Nephron progenitor cell (in vitro differentiated cells): ENCODE measurements at regions not wholly inside any gene's neighbourhood (a gene's known extent, or its start where the extent isn't known, plus 50 kb on each side); places are given as distances from the start of the nearest gene placed in this dataset.

ENCODE experiments used
- DNase-seq: peaks from one replicate; pipeline ENCODE4 v3.0.0; 2021
- H3K27ac Mint-ChIP-seq: 2 replicates; pipeline ENCODE4 v1.8.0; 2021; ENCODE audit warnings: mild to moderate bottlenecking, moderate library complexity, mixed read lengths
- H3K27me3 Mint-ChIP-seq: 2 replicates; pipeline ENCODE4 v1.8.0; 2021; ENCODE audit warnings: mild to moderate bottlenecking, low read depth, mixed read lengths; ENCODE audit not compliant: poor library complexity
- H3K36me3 Mint-ChIP-seq: 2 replicates; pipeline ENCODE4 v1.8.0; 2021; ENCODE audit warnings: low read depth, mixed read lengths
- H3K4me1 Mint-ChIP-seq: 2 replicates; pipeline ENCODE4 v1.8.0; 2021; ENCODE audit warnings: mixed read lengths
- H3K4me3 Mint-ChIP-seq: 2 replicates; pipeline ENCODE4 v1.8.0; 2021; ENCODE audit warnings: mild to moderate bottlenecking, moderate library complexity, mixed read lengths
- H3K9me3 Mint-ChIP-seq: 2 replicates; pipeline ENCODE4 v1.8.0; 2021; ENCODE audit warnings: mild to moderate bottlenecking, moderate library complexity, mixed read lengths
- TF ChIP-seq, protein P1 (sequence below): fragments of 200-600 bp; sonication (generic); IDR thresholded peaks from 2 replicates; pipeline ENCODE4 v1.5.0; 2021; ENCODE audit warnings: antibody characterized with exemption

DNA sequence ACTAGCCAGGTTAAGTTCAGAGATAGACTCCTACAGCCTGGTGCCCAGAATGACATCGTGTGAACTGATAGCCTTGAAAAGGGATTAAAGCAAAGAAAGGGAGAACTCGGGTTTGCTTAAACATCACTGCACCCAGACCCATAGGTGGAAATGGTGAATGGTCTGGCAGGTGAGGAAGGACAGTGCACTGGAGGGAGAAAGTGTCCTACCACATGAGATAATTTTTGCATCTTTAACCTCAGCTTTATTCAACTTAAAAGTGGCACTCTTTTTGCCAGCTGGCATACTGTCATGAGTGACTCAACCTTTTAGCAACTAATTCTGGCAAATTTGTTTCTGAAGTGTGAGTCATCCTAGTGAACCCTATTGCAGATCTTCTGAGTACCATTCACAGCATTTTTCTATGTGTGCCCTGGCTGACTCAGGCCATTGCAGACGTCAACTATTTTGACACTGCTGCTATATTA lies 53.0 kb upstream of the DAPP1 start:
- Mint-ChIP-seq H3K4me1 (no peaks in the 10 kb centered on the region), H3K36me3 (no peaks in the 10 kb centered on the region), H3K27me3 (peaks cover 3% of the 10 kb centered on the region), H3K9me3 (peaks cover 7% of the 10 kb centered on the region), H3K27ac (no peak overlapping the region), H3K4me3 (no peak overlapping the region)
- TF ChIP-seq, protein P1, sequence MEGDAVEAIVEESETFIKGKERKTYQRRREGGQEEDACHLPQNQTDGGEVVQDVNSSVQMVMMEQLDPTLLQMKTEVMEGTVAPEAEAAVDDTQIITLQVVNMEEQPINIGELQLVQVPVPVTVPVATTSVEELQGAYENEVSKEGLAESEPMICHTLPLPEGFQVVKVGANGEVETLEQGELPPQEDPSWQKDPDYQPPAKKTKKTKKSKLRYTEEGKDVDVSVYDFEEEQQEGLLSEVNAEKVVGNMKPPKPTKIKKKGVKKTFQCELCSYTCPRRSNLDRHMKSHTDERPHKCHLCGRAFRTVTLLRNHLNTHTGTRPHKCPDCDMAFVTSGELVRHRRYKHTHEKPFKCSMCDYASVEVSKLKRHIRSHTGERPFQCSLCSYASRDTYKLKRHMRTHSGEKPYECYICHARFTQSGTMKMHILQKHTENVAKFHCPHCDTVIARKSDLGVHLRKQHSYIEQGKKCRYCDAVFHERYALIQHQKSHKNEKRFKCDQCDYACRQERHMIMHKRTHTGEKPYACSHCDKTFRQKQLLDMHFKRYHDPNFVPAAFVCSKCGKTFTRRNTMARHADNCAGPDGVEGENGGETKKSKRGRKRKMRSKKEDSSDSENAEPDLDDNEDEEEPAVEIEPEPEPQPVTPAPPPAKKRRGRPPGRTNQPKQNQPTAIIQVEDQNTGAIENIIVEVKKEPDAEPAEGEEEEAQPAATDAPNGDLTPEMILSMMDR = no peak
- DNase-seq = no peak

DNA sequence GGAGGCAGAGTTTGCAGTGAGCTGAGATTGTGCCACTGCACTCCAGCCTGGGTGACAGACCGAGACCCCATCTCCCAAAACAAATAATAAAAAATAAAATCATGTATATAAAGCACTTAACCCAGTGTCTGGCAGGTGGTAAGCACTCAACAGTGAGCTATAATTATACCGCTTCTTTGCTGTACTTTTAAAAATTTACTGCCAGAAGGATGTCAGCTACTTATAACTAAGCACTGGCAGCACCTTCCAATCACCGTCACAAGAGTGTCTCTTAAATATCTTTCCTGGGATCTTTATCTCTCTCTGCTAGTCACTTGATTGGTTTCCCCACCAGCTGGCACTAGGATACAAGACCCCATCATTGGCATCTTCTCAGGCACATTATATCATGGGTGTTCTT lies 53.9 kb upstream of the DAPP1 start:
- TF ChIP-seq, protein P1 = no peak
- Mint-ChIP-seq H3K4me1 (no peaks in the 10 kb centered on the region), H3K27ac (no peak overlapping the region), H3K36me3 (no peaks in the 10 kb centered on the region), H3K27me3 (peaks cover 3% of the 10 kb centered on the region), H3K4me3 (no peak overlapping the region), H3K9me3 (peaks cover 7% of the 10 kb centered on the region)
- no peak for DNase-seq

DNA sequence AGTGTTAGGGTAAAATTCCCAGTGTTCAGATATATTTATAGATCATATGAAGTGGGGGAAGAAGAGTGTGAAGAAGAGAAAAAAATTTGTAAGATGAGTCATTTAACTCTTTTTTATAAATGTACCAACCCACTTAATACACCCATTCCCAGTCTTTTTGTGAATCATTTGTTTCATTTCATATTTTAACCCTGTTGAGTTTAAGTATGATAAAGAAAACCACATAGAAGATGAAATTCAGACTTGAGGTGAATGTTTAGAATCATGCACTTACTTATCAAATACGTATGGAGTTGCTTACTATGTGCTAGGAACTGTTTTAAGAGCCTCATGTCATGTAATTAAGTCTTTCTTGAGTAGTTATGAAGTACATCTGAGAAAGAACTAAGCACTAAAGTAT lies 56.6 kb upstream of the DAPP1 start:
- DNase-seq = no peak
- Mint-ChIP-seq H3K27me3 (peaks cover 3% of the 10 kb centered on the region), H3K4me1 (no peaks in the 10 kb centered on the region), H3K36me3 (no peaks in the 10 kb centered on the region), H3K4me3 (no peak overlapping the region), H3K27ac (no peak overlapping the region), H3K9me3 (no peaks in the 10 kb centered on the region)
- TF ChIP-seq, protein P1 = no peak

DNA sequence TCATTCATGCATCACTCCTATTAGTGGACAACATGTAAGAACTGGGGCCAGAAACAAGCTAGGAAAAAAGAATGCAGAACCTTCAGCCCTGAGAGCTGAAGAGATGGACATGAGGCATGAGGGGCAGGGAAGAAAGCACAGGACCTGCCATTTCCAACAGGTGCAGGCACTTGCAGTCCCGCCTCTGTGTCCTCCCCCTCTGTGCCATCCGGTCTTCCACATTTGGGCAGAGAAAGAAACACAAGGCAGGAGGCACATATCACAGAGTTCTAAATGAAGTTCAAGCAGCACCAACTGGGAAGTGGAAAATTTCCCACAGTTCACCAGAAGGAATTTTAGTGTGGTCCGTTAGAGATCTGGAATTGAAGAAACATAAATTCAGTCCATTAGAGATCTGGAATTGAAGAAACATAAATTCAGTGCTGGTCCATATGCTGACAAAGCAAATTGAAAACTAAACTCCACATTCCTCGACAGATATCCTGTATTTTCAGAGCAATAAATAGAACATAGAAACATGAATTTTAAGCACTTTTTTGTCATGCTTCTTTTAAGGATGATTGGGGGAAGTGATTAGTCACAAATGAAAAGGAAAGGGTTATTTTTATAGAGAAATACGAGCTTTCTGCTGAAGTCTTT lies 57.2 kb upstream of the DAPP1 start:
- no peak for DNase-seq
- Mint-ChIP-seq H3K4me1 (no peaks in the 10 kb centered on the region), H3K9me3 (no peaks in the 10 kb centered on the region), H3K27me3 (peaks cover 3% of the 10 kb centered on the region), H3K4me3 (no peak overlapping the region), H3K36me3 (no peaks in the 10 kb centered on the region), H3K27ac (no peak overlapping the region)
- TF ChIP-seq, protein P1 = no peak

DNA sequence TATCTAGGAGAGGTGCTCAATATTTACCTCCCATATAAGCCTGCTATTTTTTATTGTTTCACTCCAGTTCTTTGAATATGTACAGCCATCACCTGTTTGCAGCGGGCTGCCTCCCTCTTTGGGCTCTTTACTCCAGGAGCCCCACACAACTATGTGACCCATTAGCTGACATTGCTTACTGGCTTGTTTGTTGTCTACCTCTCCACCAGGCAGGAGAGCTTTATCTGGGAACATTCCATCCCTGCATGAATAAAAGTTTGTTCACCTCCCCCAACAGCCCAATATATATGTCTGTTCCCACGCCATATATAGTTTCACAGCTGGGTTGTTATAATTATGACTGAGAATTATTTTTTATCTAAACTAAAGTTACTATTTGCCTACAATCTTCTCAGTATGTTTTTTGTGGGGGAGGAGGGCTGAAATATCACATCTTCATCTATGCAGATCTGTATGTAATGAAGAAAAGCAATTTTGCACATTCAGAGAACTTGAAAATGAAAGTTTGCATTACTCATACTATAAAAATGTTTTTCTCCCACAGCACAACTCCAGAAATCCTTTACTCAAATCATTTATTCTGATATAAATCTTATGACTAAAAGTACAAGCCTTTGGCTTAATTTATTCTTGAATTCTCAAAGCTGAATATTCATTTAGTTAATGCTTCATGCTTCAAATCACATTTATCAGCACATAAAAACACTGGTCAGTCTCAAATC lies 61.2 kb upstream of the DAPP1 start:
- H3K27ac Mint-ChIP-seq = no peak overlapping the region
- no peak for DNase-seq
- no peak overlapping the region for H3K4me3 Mint-ChIP-seq
- H3K36me3 Mint-ChIP-seq = no peaks in the 10 kb centered on the region
- H3K27me3 Mint-ChIP-seq = no peaks in the 10 kb centered on the region
- H3K9me3 Mint-ChIP-seq = no peaks in the 10 kb centered on the region
- no peaks in the 10 kb centered on the region for H3K4me1 Mint-ChIP-seq
- TF ChIP-seq, protein P1 = no peak

DNA sequence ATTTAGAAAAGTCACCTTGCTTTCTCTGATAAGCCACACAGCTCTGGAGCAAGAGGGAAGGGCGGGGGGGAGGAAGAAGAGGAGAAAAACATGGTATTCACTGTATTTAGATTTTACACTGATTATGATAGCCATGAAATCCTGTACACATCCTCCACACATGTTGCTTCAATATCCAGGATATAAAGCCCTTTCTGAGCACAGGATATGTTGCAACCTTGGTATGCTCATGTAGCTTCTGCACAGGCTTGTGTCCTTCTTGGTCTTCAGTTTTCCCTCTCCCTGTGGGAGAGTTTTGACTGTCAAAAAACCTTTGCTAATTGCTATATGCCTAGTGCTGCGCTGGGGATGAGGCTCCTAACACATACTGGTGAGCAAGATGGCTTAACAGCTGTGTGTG lies 61.9 kb upstream of the DAPP1 start:
- H3K36me3 Mint-ChIP-seq = no peaks in the 10 kb centered on the region
- H3K9me3 Mint-ChIP-seq = no peaks in the 10 kb centered on the region
- TF ChIP-seq, protein P1 = no peak
- H3K4me1 Mint-ChIP-seq = peaks cover 4% of the 10 kb centered on the region
- no peak for DNase-seq
- no peak overlapping the region for H3K4me3 Mint-ChIP-seq
- H3K27ac Mint-ChIP-seq = no peak overlapping the region
- no peaks in the 10 kb centered on the region for H3K27me3 Mint-ChIP-seq
